ENCODE measurements at regions not wholly inside any gene's neighbourhood (a gene's known extent, or its start where the extent isn't known, plus 50 kb on each side); places are given as distances from the start of the nearest gene placed in this dataset.

- Histone ChIP-seq H4K20me1 (ENCODE audit: insufficient read depth) (no peaks in the 10 kb centered on the region), H3K9me3 (ENCODE audit: low read depth) (no peaks in the 10 kb centered on the region), H3K36me3 (ENCODE audit: low read depth) (no peaks in the 10 kb centered on the region), H3K79me2 (ENCODE audit: insufficient read depth) (no peaks in the 10 kb centered on the region), H3K4me1 (ENCODE audit: insufficient read depth) (peaks cover 31% of the 10 kb centered on the region), H3K27ac (0 out of 2 replicates have a peak overlapping the region, but pooled peaks have one; percentile 11), H3K27me3 (replicated peaks; ENCODE audit: insufficient read depth) (no peaks in the 10 kb centered on the region), H3K4me3 (no peak overlapping the region), H3F3A (ENCODE audit: insufficient read depth) (no peaks in the 10 kb centered on the region), H3K9ac (no peak overlapping the region), H3K9me2 (ENCODE audit: insufficient read depth) (no peaks in the 10 kb centered on the region), H2AFZ (no peak overlapping the region), H3K4me2 (ENCODE audit: unreplicated experiment) (peak overlapping the region; percentile 27)
- in situ Hi-C loops (cut with MboI): no loop called here
- no peak for DNase-seq
- 65 to 72% methylated on average over 4 of the region's 4 CpGs for WGBS, 2 experiments (ENCODE audit: low coverage in 1 of 2, low lambda C conversion rate in 2 of 2, missing lambda C conversion rate in 2 of 2)
- TF ChIP-seq EZH2phosphoT487 (IDR thresholded peaks at IDR 0.05; ENCODE audit: insufficient read depth, low read depth) (no peak), EZH2 (IDR thresholded peaks at IDR 0.05; ENCODE audit: insufficient read depth, poor library complexity, severe bottlenecking) (no peak)
Observed at GRCh38 chr18:25454270-25454659, 102.3 kb upstream of the ZNF521 start.

- Histone ChIP-seq H3K27me3 (replicated peaks; ENCODE audit: insufficient read depth) (no peaks in the 10 kb centered on the region), H3K4me2 (ENCODE audit: unreplicated experiment) (peak overlapping the region; percentile 27), H4K20me1 (ENCODE audit: insufficient read depth) (no peaks in the 10 kb centered on the region), H3K9me3 (ENCODE audit: low read depth) (no peaks in the 10 kb centered on the region), H2AFZ (no peak overlapping the region), H3K9me2 (ENCODE audit: insufficient read depth) (no peaks in the 10 kb centered on the region), H3F3A (ENCODE audit: insufficient read depth) (no peaks in the 10 kb centered on the region), H3K4me1 (ENCODE audit: insufficient read depth) (peaks cover 31% of the 10 kb centered on the region), H3K36me3 (ENCODE audit: low read depth) (no peaks in the 10 kb centered on the region), H3K79me2 (ENCODE audit: insufficient read depth) (no peaks in the 10 kb centered on the region), H3K9ac (no peak overlapping the region), H3K27ac (peak overlapping the region; percentile 35), H3K4me3 (no peak overlapping the region)
- no peak for TF ChIP-seq EZH2 (IDR thresholded peaks at IDR 0.05; ENCODE audit: insufficient read depth, poor library complexity, severe bottlenecking)
- no peak for TF ChIP-seq EZH2phosphoT487 (IDR thresholded peaks at IDR 0.05; ENCODE audit: insufficient read depth, low read depth)
- DNase-seq: peak; percentile 80
- 5 to 6% methylated on average over 7 of the region's 7 CpGs for WGBS, 2 experiments (ENCODE audit: low coverage in 1 of 2, low lambda C conversion rate in 2 of 2, missing lambda C conversion rate in 2 of 2)
- in situ Hi-C loops (cut with MboI): no loop called here
Observed at GRCh38 chr18:25453556-25454269, 101.7 kb upstream of the ZNF521 start.

DNA sequence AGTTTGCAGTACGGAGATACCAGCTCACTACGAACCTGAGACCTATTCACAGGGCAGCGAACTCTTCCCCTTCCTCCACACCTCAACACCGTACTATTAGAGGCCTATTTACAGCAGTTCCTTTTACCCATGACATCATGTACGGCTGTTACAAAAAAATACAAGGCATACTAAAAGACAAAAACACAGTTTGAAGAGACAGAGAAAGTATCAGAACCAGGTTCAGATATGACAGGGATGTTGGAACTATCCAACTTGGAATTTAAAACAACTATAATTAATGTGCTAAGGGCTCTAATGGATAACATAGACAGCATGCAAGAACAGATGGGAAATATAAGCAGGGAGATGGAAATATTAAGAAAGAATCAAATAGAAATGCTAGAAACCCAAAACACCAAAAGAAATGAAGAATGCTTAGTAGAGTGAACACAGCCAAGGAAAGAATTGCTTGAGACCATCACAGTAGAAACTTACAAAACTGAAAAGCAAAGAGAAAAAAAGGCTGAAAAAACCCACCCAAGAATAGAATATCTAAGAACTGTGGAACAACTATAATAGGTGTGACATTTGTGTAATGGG is 99.2 kb upstream of the ZNF521 start:
- Histone ChIP-seq H4K20me1 (ENCODE audit: insufficient read depth) (no peaks in the 10 kb centered on the region), H2AFZ (no peak overlapping the region), H3K79me2 (ENCODE audit: insufficient read depth) (no peaks in the 10 kb centered on the region), H3F3A (ENCODE audit: insufficient read depth) (no peaks in the 10 kb centered on the region), H3K27ac (no peak overlapping the region), H3K4me1 (ENCODE audit: insufficient read depth) (peaks cover 15% of the 10 kb centered on the region), H3K4me2 (ENCODE audit: unreplicated experiment) (no peak overlapping the region), H3K4me3 (no peak overlapping the region), H3K9me3 (ENCODE audit: low read depth) (no peaks in the 10 kb centered on the region), H3K9ac (no peak overlapping the region), H3K9me2 (ENCODE audit: insufficient read depth) (no peaks in the 10 kb centered on the region), H3K27me3 (replicated peaks; ENCODE audit: insufficient read depth) (no peaks in the 10 kb centered on the region), H3K36me3 (ENCODE audit: low read depth) (no peaks in the 10 kb centered on the region)
- WGBS, 2 experiments (ENCODE audit: low coverage in 1 of 2, low lambda C conversion rate in 2 of 2, missing lambda C conversion rate in 2 of 2): 66 to 71% methylated on average over 5 of the region's 5 CpGs
- TF ChIP-seq EZH2phosphoT487 (IDR thresholded peaks at IDR 0.05; ENCODE audit: insufficient read depth, low read depth): no peak
- TF ChIP-seq EZH2 (IDR thresholded peaks at IDR 0.05; ENCODE audit: insufficient read depth, poor library complexity, severe bottlenecking): no peak
- DNase-seq: no peak
- in situ Hi-C loops (cut with MboI): no loop called here

DNA sequence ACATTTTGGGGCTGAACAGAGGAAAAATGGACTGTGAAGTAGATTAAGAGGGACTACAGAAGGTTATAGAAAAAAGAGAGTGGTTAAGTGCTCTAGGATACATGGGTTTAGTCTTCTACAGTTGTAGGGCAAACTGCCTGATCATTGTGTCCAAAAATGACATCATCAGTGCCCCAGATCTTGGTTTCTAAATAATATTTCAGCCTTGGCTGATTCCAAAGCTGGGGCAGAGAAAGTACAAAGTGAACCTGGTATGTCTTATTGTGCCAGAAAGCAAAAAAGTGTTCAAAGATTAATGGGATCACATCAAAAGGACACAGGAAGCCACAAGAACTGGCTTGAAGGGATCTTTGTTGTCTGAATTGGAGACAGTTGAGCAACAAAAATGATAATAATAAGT is 97.1 kb upstream of the ZNF521 start:
- Histone ChIP-seq H3K27ac (no peak overlapping the region), H3K4me1 (ENCODE audit: insufficient read depth) (peaks cover 9% of the 10 kb centered on the region), H4K20me1 (ENCODE audit: insufficient read depth) (no peaks in the 10 kb centered on the region), H3K79me2 (ENCODE audit: insufficient read depth) (no peaks in the 10 kb centered on the region), H3K27me3 (replicated peaks; ENCODE audit: insufficient read depth) (no peaks in the 10 kb centered on the region), H3K4me2 (ENCODE audit: unreplicated experiment) (no peak overlapping the region), H3K9me3 (ENCODE audit: low read depth) (no peaks in the 10 kb centered on the region), H2AFZ (no peak overlapping the region), H3K9ac (no peak overlapping the region), H3F3A (ENCODE audit: insufficient read depth) (no peaks in the 10 kb centered on the region), H3K36me3 (ENCODE audit: low read depth) (no peaks in the 10 kb centered on the region), H3K9me2 (ENCODE audit: insufficient read depth) (no peaks in the 10 kb centered on the region), H3K4me3 (no peak overlapping the region)
- in situ Hi-C loops (cut with MboI): no loop called here
- TF ChIP-seq EZH2phosphoT487 (IDR thresholded peaks at IDR 0.05; ENCODE audit: insufficient read depth, low read depth): no peak
- DNase-seq: no peak

All from GM23248 (cell line).